T-helper 9 cell (primary cell): ENCODE measurements at regions not wholly inside any gene's neighbourhood (a gene's known extent, or its start where the extent isn't known, plus 50 kb on each side); places are given as distances from the start of the nearest gene placed in this dataset.

Experiments used
- DNase-seq: peaks from one replicate; pipeline ENCODE4 v3.0.0-alpha.2; 2020

DNA sequence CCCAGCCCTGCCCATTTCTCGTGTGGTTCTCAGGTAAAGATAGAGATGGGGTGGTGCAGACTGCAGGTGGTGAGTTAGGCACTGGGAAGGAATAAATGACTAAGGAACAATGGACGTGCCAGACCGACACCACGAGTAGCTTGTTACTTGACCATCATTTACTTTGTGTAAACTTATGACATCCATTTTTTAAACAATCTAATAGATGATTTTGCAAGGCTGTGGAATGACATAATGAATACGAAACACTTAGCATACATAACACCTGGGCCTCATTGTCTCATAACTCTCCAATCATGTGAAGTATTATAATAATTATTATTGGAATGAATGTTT is 137.3 kb upstream of the CPEB2 start:
- no peak for DNase-seq

DNA sequence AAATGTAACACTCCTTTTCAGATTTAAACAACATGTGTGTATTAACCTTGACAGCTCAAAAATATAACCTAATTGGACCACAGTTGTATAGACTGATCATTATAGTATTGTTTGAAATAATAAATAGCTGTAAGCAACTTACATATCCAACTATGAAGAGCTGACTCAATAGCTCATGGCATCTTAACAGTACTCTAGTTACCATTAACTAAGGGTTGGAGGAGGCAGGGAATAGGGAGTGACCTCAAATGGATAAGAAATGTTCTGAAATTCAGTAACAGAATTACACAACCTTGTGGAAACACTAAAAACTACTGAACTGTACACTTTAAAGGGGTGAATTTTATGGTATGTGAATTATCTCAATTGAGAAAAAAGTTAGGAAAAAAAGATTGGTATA is 136.5 kb upstream of the CPEB2 start:
- DNase-seq: no peak

GRCh38 chr4:14867847-14868246 is 134.4 kb upstream of the CPEB2 start:
- DNase-seq: no peak

DNA sequence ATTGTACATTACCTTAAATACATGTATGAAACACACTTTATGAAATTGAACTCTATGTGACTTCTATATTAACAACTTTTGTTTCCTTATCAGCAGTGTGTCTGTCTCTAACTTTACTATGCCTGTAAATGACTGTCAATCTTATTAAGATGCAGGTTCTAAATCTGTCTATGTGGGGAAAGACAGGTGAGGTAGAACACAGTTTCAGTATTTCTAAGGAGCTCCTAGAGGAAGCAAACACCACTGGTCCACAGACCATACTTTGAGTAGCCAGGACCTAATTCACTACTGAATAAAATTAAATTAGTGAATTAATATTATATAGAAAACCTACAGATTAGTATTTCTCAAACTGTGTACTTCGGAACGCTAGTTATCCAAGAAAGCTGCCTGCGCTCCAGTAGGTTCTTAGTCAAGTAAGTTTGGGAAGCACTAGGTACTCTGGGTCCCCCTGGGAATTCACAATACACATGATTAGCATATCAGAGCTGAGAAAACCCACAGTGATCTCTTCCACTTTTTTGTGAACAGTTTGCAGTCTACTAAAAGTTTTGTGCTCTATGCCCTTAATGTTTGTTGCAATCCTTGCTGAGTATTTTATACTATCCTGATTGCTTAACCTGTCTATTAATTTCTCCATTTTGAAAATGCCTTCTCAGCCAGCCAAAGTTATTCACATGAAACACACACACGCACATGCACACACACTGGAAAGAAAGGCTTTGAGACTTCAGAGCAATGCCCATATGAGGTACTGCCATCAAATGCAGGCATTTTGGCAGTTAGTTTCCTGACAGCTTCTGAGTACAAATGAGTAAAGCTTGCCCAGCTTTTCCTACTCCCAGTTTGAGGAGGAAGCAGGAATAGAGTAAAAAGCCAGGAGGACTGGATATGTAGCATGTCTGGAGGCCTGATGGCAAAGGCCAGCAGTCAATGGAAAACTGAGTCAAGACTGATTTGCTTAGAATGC is 133.6 kb upstream of the CPEB2 start:
- DNase-seq: no peak

DNA sequence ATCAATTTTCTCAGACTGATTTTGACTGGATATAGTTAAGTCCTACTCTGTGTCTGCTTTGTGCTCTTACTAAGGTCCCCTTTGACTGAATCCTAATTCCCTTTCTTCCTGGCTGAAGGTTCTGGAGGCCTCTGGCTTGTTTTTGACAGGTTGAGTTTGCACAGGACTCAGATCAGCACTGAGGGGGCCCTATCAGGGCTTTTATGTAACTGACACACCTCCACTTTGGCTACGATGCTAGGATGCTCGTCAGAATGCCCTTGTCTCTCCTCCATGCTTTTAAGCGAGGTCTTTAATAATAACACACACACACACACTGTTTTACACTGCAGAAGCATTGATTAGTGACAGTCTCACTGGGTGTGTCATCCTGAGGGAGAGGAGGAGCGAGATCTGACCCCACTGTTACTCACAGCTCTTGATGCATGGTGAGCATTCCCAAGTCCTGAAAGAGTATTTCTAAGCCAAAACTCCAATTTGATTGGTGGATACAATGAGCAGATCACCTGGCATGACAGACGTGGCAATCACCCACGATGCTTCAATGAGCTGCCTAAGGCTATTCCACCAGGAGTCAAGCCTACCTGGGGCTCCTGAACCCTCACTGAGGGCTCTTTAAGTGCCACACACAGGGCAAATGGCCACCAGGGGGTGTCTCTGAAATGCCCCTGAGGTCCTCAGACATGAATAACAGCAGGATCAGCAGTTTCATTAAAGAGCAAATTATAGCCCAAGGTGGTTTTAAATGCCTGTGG is 130.4 kb upstream of the CPEB2 start:
- DNase-seq: peak; percentile 7

- no peak for DNase-seq
Measured at GRCh38 chr4:14874990-14875389, 127.3 kb upstream of the CPEB2 start.

DNA sequence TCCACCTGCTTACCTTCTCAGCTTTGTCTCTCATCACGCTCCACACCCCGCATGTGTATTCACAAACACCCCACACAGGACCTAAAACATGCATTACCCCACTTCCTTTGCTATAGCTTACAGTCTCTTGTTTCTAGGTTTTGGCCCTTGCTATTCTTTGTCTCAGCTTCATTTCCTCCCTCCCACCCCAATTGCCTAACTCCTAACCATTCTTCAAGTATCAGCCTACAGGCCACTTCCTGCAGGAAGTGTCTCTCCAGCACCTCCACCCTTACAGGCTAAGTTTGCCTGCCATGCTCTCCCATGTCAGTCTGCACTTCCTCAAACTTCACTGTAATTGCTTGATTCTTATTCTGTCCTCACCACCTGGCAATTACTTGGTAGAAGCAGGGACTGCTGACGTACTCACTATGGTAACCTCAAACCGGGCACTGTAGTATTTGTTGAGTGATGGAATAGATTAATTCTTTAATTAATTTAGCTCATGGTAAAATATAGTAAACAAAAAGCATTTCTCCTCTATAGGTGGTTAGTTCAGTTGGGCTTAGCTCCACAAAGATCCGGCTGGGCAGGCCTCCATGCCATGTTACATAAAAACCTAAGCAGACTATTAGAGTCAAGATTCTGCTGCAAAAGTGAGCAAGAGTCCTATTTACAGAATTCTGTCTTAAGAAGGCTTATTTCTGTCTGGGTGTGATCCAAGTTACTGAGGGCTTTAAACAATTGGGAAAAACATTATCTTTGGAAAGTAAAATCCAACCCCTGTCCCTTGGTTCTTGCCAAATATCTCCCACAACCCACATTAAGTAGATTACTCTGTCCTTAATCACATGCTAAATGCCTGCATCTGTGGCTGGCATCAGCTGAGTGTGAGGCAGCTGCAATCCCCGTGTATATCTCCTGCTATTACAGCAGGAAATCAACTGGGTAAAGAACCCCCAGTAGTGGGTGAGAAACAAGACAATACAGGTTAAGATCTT is 124.7 kb upstream of the CPEB2 start:
- DNase-seq: no peak

GRCh38 chr4:14878681-14879080 is 123.6 kb upstream of the CPEB2 start:
- DNase-seq: no peak

GRCh38 chr4:14879683-14880082 is 122.6 kb upstream of the CPEB2 start:
- DNase-seq: no peak

GRCh38 chr4:14880805-14881204 is 121.5 kb upstream of the CPEB2 start:
- no peak for DNase-seq

DNA sequence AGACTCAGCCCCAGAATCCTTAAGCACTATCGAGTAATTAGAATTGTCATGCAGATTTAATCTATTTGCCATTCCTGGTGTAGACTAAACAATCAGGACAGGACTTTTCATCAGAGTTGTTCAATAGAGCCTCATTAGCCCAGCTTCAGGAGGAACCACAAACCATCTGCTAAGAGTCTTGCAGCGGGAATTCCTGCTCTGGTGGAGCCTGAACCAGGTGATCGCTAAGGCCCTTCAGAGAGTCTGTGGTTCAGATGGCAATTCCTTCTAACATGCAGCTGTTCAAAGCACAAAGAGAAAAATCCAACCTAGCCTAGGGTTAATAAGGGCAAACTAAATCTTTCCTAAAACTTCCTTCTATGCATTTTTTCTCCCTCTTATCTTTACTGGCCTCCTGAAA is 119.1 kb upstream of the CPEB2 start:
- no peak for DNase-seq

DNA sequence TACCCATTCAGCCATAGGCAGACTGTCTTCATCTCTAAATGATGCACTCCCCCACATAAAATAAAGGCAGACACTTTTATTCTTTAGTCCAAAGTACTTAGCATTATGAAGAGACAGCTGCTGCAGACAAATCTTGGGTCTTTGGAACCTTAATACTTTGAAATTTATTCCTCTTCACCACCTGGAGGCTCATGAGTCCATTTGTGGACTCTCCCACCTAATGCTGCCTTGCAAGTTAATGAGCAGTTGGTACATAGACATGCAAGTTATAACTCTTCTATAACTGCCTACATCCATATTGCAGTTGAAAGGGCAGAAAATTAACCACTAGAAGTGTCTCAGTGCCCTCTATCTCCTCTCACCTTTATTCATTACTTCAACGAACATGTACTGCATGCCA is 118.6 kb upstream of the CPEB2 start:
- DNase-seq: no peak

GRCh38 chr4:14887842-14888433 is 114.3 kb upstream of the CPEB2 start:
- no peak for DNase-seq

- DNase-seq: no peak
Measured at GRCh38 chr4:14888790-14889572, 113.3 kb upstream of the CPEB2 start.

DNA sequence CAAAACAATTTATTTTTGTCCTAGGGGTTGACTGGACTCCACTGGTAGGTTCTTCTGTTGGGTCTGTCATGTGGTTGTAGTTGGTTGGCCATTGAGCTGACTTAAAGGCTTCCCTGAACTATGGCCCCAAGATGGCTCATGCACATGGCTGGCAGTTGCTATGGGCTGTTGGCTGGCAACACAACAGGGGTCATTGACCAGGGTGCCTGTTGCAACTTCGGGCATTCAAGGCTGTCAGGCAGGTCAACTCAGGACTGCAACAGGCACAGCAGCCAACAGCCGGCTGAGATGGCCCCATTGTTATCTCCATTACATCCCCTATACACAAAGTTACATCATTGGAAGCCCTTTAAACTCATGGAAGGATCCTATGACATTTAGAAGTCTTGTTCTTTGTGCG is 109.7 kb upstream of the CPEB2 start:
- DNase-seq: no peak

DNA sequence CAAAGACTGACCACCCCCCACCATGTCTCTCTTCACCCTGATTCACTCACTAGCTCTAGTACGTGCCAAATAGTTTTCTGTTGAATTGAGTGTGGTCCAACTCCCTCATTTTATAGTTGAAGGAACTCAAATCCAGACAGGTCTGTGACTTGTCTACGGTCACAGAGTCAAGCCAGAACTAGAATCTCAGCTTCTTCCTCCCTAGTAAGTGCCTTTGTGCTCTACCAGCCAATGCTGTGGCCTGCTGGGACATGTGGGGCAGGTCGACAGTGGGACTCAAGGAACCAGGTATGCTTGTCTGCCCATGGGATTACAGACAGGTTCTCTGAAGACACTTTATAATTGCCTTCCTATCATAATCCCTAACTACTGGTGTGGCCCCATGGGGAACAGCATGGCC is 108.6 kb upstream of the CPEB2 start:
- DNase-seq: no peak

GRCh38 chr4:14894392-14895292 is 107.6 kb upstream of the CPEB2 start:
- DNase-seq: no peak

GRCh38 chr4:14896656-14897175 is 105.6 kb upstream of the CPEB2 start:
- no peak for DNase-seq

GRCh38 chr4:14897217-14897616 is 105.1 kb upstream of the CPEB2 start:
- no peak for DNase-seq

DNA sequence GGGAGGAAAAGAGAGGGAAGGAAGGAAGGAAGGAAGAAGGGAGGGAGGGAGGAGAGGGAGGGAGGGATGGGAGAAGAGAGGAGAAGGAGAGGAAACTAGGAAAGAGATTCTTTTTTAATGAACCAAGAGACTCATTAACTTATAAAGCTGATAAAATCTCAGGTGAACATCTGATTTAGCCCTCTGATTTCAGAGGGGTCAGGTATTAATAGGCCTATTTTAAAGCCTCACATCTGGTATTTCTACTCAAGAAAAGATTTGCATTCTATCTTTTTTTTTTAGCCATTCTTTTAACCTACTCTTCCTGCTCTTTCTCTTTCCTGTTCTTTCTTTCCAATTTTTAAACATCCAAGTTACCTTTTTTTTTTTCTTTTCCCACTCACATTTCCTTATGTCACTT is 103.3 kb upstream of the CPEB2 start:
- no peak for DNase-seq
